ENCODE measurements at regions not wholly inside any gene's neighbourhood (a gene's known extent, or its start where the extent isn't known, plus 50 kb on each side); places are given as distances from the start of the nearest gene placed in this dataset.

GRCh38 chr12:68387338-68387737 lies 55.2 kb upstream of the MDM1 start:
- no peaks in the 10 kb centered on the region for H3K4me1 Mint-ChIP-seq (ENCODE audit: insufficient read depth, unreplicated experiment)
- no TSS peak for BruUV-seq (replicated peaks)
- peaks cover 36% of the 10 kb centered on the region for H3K27me3 Mint-ChIP-seq (ENCODE audit: insufficient read depth, unreplicated experiment)
- no peak for DNase-seq (ENCODE audit: unreplicated experiment)
- intact Hi-C loops (cut with micrococcal nuclease): no loop called here
- H3K4me3 Mint-ChIP-seq (ENCODE audit: unreplicated experiment): no peak overlapping the region
- no peak for TF ChIP-seq CTCF (IDR thresholded peaks at IDR 0.05; ENCODE audit: unreplicated experiment)
- no peaks in the 10 kb centered on the region for H3K9me3 Mint-ChIP-seq (ENCODE audit: unreplicated experiment)
- no peak overlapping the region for H3K27ac Mint-ChIP-seq (ENCODE audit: low read depth, unreplicated experiment)
- POLR2A ChIA-PET: interaction anchor here (0.5 to 1.1 kb wide), 2 partner anchors 8 to 16 kb away, joined by 3 read pairs; no protein-coding TSS in a partner anchor
- CTCF ChIA-PET: no interaction called here
- no peaks in the 10 kb centered on the region for H3K36me3 Mint-ChIP-seq (ENCODE audit: insufficient read depth, unreplicated experiment)

GRCh38 chr12:68389305-68389704 lies 57.1 kb upstream of the MDM1 start:
- ChIA-PET POLR2A (no interaction called here), CTCF (no interaction called here)
- Mint-ChIP-seq H3K27me3 (ENCODE audit: insufficient read depth, unreplicated experiment) (peaks cover 28% of the 10 kb centered on the region), H3K4me3 (ENCODE audit: unreplicated experiment) (no peak overlapping the region), H3K36me3 (ENCODE audit: insufficient read depth, unreplicated experiment) (no peaks in the 10 kb centered on the region), H3K27ac (ENCODE audit: low read depth, unreplicated experiment) (no peak overlapping the region), H3K4me1 (ENCODE audit: insufficient read depth, unreplicated experiment) (no peaks in the 10 kb centered on the region), H3K9me3 (ENCODE audit: unreplicated experiment) (no peaks in the 10 kb centered on the region)
- no TSS peak for BruUV-seq (replicated peaks)
- intact Hi-C loops (cut with micrococcal nuclease): no loop called here
- DNase-seq (ENCODE audit: unreplicated experiment): no peak
- no peak for TF ChIP-seq CTCF (IDR thresholded peaks at IDR 0.05; ENCODE audit: unreplicated experiment)

GRCh38 chr12:68391937-68392336 lies 59.8 kb upstream of the MDM1 start:
- H3K27ac Mint-ChIP-seq (ENCODE audit: low read depth, unreplicated experiment): no peak overlapping the region
- intact Hi-C loops (cut with micrococcal nuclease): no loop called here
- no peaks in the 10 kb centered on the region for H3K9me3 Mint-ChIP-seq (ENCODE audit: unreplicated experiment)
- no peaks in the 10 kb centered on the region for H3K36me3 Mint-ChIP-seq (ENCODE audit: insufficient read depth, unreplicated experiment)
- H3K27me3 Mint-ChIP-seq (ENCODE audit: insufficient read depth, unreplicated experiment): peaks cover 2% of the 10 kb centered on the region
- no TSS peak for BruUV-seq (replicated peaks)
- no peak for TF ChIP-seq CTCF (IDR thresholded peaks at IDR 0.05; ENCODE audit: unreplicated experiment)
- ChIA-PET CTCF (interaction anchor here (1.6 kb wide), 1 partner anchor 8 kb away, joined by 5 read pairs; no protein-coding TSS in a partner anchor), POLR2A (interaction anchor here (0.6 kb wide), 1 partner anchor 24 kb away, joined by 3 read pairs; no protein-coding TSS in a partner anchor)
- H3K4me1 Mint-ChIP-seq (ENCODE audit: insufficient read depth, unreplicated experiment): no peaks in the 10 kb centered on the region
- no peak for DNase-seq (ENCODE audit: unreplicated experiment)
- H3K4me3 Mint-ChIP-seq (ENCODE audit: unreplicated experiment): no peak overlapping the region

GRCh38 chr12:68392376-68392775 lies 60.2 kb upstream of the MDM1 start:
- no peak overlapping the region for H3K4me3 Mint-ChIP-seq (ENCODE audit: unreplicated experiment)
- POLR2A ChIA-PET: no interaction called here
- CTCF ChIA-PET: interaction anchor here (1.6 kb wide), 1 partner anchor 9 kb away, joined by 5 read pairs; no protein-coding TSS in a partner anchor
- H3K36me3 Mint-ChIP-seq (ENCODE audit: insufficient read depth, unreplicated experiment): no peaks in the 10 kb centered on the region
- no peaks in the 10 kb centered on the region for H3K27me3 Mint-ChIP-seq (ENCODE audit: insufficient read depth, unreplicated experiment)
- H3K9me3 Mint-ChIP-seq (ENCODE audit: unreplicated experiment): peaks cover 1% of the 10 kb centered on the region
- no peak for DNase-seq (ENCODE audit: unreplicated experiment)
- intact Hi-C loops (cut with micrococcal nuclease): no loop called here
- no peak overlapping the region for H3K27ac Mint-ChIP-seq (ENCODE audit: low read depth, unreplicated experiment)
- no TSS peak for BruUV-seq (replicated peaks)
- no peak for TF ChIP-seq CTCF (IDR thresholded peaks at IDR 0.05; ENCODE audit: unreplicated experiment)
- no peaks in the 10 kb centered on the region for H3K4me1 Mint-ChIP-seq (ENCODE audit: insufficient read depth, unreplicated experiment)

All from MCF 10A (cell line).